ENCODE measurements at regions not wholly inside any gene's neighbourhood (a gene's known extent, or its start where the extent isn't known, plus 50 kb on each side); places are given as distances from the start of the nearest gene placed in this dataset.

DNA sequence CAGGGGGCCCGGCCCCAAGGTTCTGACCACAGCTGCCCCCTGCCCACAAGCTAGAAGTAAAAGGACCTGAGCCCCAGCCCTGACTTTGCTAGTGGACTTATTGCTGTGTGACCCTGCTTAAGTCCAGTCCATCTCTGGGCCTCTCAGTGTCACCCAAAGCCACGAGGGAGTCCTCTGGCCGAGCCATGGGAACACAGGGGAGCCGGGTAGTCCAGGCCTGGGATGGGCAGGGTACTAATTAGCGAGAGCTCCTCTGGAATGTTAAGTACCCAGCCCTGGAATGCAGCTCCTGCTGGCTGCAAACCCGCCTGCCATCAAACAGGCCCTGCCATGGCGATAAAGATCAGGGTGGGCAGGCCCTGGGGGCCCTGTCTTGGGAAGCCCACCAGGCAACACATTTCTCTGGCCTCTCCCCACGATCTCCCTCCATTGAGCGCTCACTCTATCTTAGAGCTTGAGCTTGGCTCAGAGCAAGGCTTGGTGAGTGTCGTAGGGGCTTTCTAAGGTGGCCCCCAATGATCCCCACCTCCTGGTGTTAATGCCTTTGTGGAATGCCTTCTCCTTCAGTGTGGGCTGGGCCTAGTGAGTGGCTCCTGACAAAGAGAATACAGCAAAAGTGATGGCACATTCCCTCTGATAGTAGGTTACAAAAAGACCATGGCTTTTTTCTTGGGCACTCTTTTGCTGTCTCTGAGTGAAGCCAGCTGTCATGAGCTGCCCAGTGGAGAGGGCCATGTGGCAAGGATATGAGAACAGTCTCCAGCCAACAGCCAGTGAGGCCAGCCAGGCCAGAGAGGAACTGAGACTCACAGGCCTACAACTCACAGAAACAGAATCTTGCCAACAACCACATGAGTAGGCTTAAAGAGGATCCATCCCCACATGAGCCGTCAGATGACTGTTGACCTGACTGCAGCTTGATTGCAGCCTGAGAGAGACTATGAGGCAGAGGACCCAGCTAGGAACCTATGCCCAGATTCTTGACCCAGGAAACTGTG is 133.1 kb downstream of the SMAD6 start:
- DNase-seq, result peak; percentile 95
- peak overlapping the region; percentile 27 for H3K27ac ChIP-seq (ENCODE audit: low read depth, low read length)

DNA sequence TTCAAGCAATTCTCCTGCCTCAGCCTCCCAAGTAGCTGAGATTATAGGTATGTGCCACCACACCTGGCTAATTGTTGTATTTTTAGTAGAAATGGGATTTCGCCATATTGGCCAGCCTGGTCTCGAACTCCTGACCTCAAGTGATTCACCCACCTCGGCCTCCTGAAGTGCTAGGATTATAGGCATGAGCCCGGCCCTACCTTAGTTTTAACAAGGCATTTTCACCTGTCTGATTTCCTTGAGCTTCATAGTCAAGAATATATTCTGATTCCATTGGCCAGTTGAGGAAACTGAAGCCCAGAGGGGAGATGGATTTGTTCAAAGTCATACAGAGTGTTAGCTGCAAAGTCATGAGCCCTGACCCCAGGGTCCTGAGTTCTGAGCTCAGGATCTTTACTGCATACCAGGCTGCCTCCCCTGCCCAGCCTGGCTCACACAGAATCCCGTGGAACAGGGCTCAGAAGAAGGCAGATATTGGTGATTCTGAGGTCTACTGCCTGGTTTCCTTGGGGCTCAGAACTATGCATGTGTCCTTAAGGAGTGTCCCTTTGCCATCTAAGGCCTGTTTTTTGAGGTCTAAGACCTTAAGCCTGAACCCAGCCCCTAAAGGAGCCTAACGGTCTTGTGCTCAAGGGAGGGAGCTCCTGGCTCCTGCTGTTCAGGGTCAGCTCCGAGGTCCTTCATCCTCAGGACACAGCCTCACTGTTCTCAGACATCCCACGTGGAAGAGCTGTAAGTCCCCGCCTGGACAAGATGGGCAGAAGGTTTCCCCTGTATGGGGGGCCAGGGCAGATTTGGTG is 134.4 kb downstream of the SMAD6 start:
- peaks cover 5% of the 10 kb centered on the region for H3K9me3 ChIP-seq (ENCODE audit: control insufficient read depth, low read length)
- no peak overlapping the region for H3K4me3 ChIP-seq (ENCODE audit: low read length)
- no peaks in the 10 kb centered on the region for H3K36me3 ChIP-seq (ENCODE audit: control insufficient read depth, insufficient read depth, low read length)
- WGBS, 2 experiments (ENCODE audit: insufficient coverage in 1 of 2, insufficient read length in 1 of 2), result 90 to 97% methylated on average over 5 to 9 of the region's 9 CpGs
- Mint-ChIP-seq H3K27ac (peak overlapping the region; percentile 17), H3K4me3 (no peak overlapping the region), H3K9me3 (no peaks in the 10 kb centered on the region), H3K36me3 (ENCODE audit: low read depth) (no peaks in the 10 kb centered on the region), H3K27me3 (ENCODE audit: insufficient read depth) (peaks cover 3% of the 10 kb centered on the region), H3K4me1 (peaks cover 24% of the 10 kb centered on the region)
- TF ChIP-seq, protein P1, sequence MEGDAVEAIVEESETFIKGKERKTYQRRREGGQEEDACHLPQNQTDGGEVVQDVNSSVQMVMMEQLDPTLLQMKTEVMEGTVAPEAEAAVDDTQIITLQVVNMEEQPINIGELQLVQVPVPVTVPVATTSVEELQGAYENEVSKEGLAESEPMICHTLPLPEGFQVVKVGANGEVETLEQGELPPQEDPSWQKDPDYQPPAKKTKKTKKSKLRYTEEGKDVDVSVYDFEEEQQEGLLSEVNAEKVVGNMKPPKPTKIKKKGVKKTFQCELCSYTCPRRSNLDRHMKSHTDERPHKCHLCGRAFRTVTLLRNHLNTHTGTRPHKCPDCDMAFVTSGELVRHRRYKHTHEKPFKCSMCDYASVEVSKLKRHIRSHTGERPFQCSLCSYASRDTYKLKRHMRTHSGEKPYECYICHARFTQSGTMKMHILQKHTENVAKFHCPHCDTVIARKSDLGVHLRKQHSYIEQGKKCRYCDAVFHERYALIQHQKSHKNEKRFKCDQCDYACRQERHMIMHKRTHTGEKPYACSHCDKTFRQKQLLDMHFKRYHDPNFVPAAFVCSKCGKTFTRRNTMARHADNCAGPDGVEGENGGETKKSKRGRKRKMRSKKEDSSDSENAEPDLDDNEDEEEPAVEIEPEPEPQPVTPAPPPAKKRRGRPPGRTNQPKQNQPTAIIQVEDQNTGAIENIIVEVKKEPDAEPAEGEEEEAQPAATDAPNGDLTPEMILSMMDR (conservative IDR thresholded peaks at IDR 0.05), result no peak
- no peaks in the 10 kb centered on the region for H3K27me3 ChIP-seq (ENCODE audit: control insufficient read depth, insufficient read depth, low read length, poor library complexity, severe bottlenecking)
- peaks cover 12% of the 10 kb centered on the region for H3K4me1 ChIP-seq (ENCODE audit: control insufficient read depth, insufficient read depth, low read length)
- no peak for DNase-seq
- no peak overlapping the region for H3K9ac ChIP-seq (ENCODE audit: extremely low read depth, low read length, poor library complexity, severe bottlenecking)
- no peak overlapping the region for H3K27ac ChIP-seq (ENCODE audit: low read depth, low read length)

More for the DNA sequence above, 133.1 kb downstream of the SMAD6 start:
- H3K4me3 ChIP-seq (ENCODE audit: low read length), result peak overlapping the region; percentile 14
- peak overlapping the region; percentile 31 for H3K9ac ChIP-seq (ENCODE audit: extremely low read depth, low read length, poor library complexity, severe bottlenecking)
- 51 to 52% methylated on average over 10 to 11 of the region's 11 CpGs for WGBS, 2 experiments (ENCODE audit: insufficient coverage in 1 of 2, insufficient read length in 1 of 2)
- H3K9me3 ChIP-seq (ENCODE audit: control insufficient read depth, low read length), result peaks cover 5% of the 10 kb centered on the region
- no peaks in the 10 kb centered on the region for H3K27me3 ChIP-seq (ENCODE audit: control insufficient read depth, insufficient read depth, low read length, poor library complexity, severe bottlenecking)
- Mint-ChIP-seq H3K9me3 (no peaks in the 10 kb centered on the region), H3K4me1 (peaks cover 20% of the 10 kb centered on the region), H3K27ac (peak overlapping the region; percentile 97), H3K4me3 (no peak overlapping the region), H3K27me3 (ENCODE audit: insufficient read depth) (no peaks in the 10 kb centered on the region), H3K36me3 (ENCODE audit: low read depth) (no peaks in the 10 kb centered on the region)
- no peaks in the 10 kb centered on the region for H3K36me3 ChIP-seq (ENCODE audit: control insufficient read depth, insufficient read depth, low read length)
- TF ChIP-seq, protein P1 (conservative IDR thresholded peaks at IDR 0.05), result peak; percentile 28
- peaks cover 12% of the 10 kb centered on the region for H3K4me1 ChIP-seq (ENCODE audit: control insufficient read depth, insufficient read depth, low read length)

DNA sequence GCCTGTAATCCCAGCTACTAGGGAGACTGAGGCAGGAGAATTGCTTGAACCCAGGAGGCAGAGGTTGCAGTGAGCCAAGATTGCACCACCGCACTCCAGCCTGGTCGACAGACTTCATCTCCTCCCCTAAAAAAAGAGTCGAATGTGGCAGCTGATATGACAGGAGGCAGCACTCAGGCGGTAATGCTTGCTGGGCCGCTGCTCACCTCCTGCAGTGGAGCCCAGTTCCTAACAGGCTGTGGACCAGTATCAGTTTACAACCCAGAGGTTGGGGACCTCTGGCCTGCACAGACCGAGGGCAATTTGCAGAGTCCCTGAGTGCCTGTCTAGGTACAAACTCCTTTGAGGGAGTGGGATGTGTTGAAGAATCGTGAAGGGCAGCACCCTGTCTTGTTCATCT is 136.2 kb downstream of the SMAD6 start:
- TF ChIP-seq, protein P1 (conservative IDR thresholded peaks at IDR 0.05), result no peak
- peaks cover 5% of the 10 kb centered on the region for H3K9me3 ChIP-seq (ENCODE audit: control insufficient read depth, low read length)
- no peak overlapping the region for H3K9ac ChIP-seq (ENCODE audit: extremely low read depth, low read length, poor library complexity, severe bottlenecking)
- peaks cover 7% of the 10 kb centered on the region for H3K27me3 Mint-ChIP-seq (ENCODE audit: insufficient read depth)
- H3K36me3 Mint-ChIP-seq (ENCODE audit: low read depth), result no peaks in the 10 kb centered on the region
- WGBS, 2 experiments (ENCODE audit: insufficient coverage in 1 of 2, insufficient read length in 1 of 2), result 70 to 83% methylated on average over 2 to 7 of the region's 7 CpGs
- DNase-seq, result no peak
- H3K9me3 Mint-ChIP-seq, result no peaks in the 10 kb centered on the region
- peaks cover 34% of the 10 kb centered on the region for H3K4me1 Mint-ChIP-seq
- H3K36me3 ChIP-seq (ENCODE audit: control insufficient read depth, insufficient read depth, low read length), result no peaks in the 10 kb centered on the region
- no peak overlapping the region for H3K27ac Mint-ChIP-seq
- no peak overlapping the region for H3K4me3 ChIP-seq (ENCODE audit: low read length)
- H3K27ac ChIP-seq (ENCODE audit: low read depth, low read length), result no peak overlapping the region
- H3K4me3 Mint-ChIP-seq, result no peak overlapping the region
- no peaks in the 10 kb centered on the region for H3K27me3 ChIP-seq (ENCODE audit: control insufficient read depth, insufficient read depth, low read length, poor library complexity, severe bottlenecking)
- H3K4me1 ChIP-seq (ENCODE audit: control insufficient read depth, insufficient read depth, low read length), result peaks cover 16% of the 10 kb centered on the region
